Tibial artery (tissue), 4 donors: ENCODE measurements at regions not wholly inside any gene's neighbourhood (a gene's known extent, or its start where the extent isn't known, plus 50 kb on each side); places are given as distances from the start of the nearest gene placed in this dataset.

Experiments used
- DNase-seq, 2 donors: peaks; one replicate each; pipeline ENCODE4 v3.0.0-alpha.2; 2019
- H3K27ac ChIP-seq, 2 donors: fragments of 200-600 bp; sonication (generic) in 1 of 2; 1 replicate in 1 of 2; 2 replicates in 1 of 2; pipeline ENCODE4 v1.5.1; 2018 to 2019; ENCODE audit warnings: mild to moderate bottlenecking in 1 of 2
- H3K27me3 ChIP-seq, 2 donors: fragments of 200-600 bp; sonication (generic) in 1 of 2; one replicate each; pipeline versions ENCODE4 v1.5.1 to v1.6.0; 2016 to 2019
- H3K36me3 ChIP-seq, 3 donors: fragments of 200-600 bp; sonication (generic) in 2 of 3; one replicate each; pipeline ENCODE4 v1.5.1; 2016 to 2019; ENCODE audit warnings: mild to moderate bottlenecking in 2 of 3
- H3K4me1 ChIP-seq, 4 donors: fragments of 200-600 bp; sonication (generic) in 2 of 4; 1 replicate in 3 of 4; 2 replicates in 1 of 4; pipeline ENCODE4 v1.5.1; 2016 to 2019
- H3K4me3 ChIP-seq, 2 donors: fragments of 200-600 bp; sonication (generic) in 1 of 2; 1 replicate in 1 of 2; 2 replicates in 1 of 2; pipeline ENCODE4 v1.5.1; 2018 to 2019; ENCODE audit warnings: mild to moderate bottlenecking in 2 of 2
- H3K9me3 ChIP-seq, 3 donors: fragments of 200-600 bp; sonication (generic) in 1 of 3; one replicate each; pipeline ENCODE4 v1.5.1; 2016 to 2019
- CTCF ChIP-seq, 2 experiments: fragments of 200-600 bp in 1 of 2; fragments of 450-650 bp in 1 of 2; IDR thresholded peaks; one replicate each; pipeline ENCODE4 v1.5.1; 2017 to 2019; ENCODE audit warnings: antibody characterized with exemption in 2 of 2, mild to moderate bottlenecking in 1 of 2, moderate library complexity in 1 of 2
- intact Hi-C: fragments of 100-400 bp; cut with DNase I; formaldehyde crosslinking; loops from one replicate; pipeline ENCODE4 v1.15.0; 2023; ENCODE audit warnings: low total_unique reads

DNA sequence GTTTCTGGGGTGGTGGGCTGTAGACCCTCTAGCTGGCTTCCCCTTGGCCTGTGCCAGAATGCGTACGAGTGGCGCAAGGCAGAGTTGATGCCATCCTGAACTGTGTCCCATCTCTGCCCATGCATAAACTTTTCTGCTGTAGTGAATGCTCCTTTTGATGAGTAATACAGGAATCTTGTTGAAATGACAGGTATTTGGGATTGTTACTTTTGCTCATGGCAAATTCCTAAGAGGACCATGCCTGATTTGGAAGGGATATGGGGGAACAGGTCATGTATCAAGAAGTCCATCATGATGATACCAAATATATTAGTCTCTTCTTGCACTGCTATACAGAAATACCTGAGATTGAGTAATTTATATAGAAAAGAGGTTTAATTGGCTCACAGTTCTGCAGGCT lies 648.0 kb downstream of the SLC4A3 start:
- intact Hi-C loops, result no loop called here
- TF ChIP-seq CTCF (IDR thresholded peaks at IDR 0.05), result no peak
- Histone ChIP-seq H3K36me3 (no peaks in the 10 kb centered on the region), H3K27ac (no peak overlapping the region), H3K4me3 (no peak overlapping the region), H3K27me3 (no peaks in the 10 kb centered on the region), H3K4me1 (peaks cover 0 to 26% (median 17%) of the 10 kb centered on the region in 4 donors), H3K9me3 (no peaks in the 10 kb centered on the region)
- DNase-seq, result no peak

GRCh38 chr2:220276741-220277444 lies 649.5 kb downstream of the SLC4A3 start:
- intact Hi-C loops, result no loop called here
- H3K4me3 ChIP-seq, result no peak overlapping the region
- H3K36me3 ChIP-seq, result no peaks in the 10 kb centered on the region
- H3K27me3 ChIP-seq, result no peaks in the 10 kb centered on the region
- H3K4me1 ChIP-seq, result peaks cover 0 to 26% (median 17%) of the 10 kb centered on the region in 4 donors
- DNase-seq, result no peak
- no peak overlapping the region for H3K27ac ChIP-seq
- no peaks in the 10 kb centered on the region for H3K9me3 ChIP-seq
- TF ChIP-seq CTCF (IDR thresholded peaks at IDR 0.05), result no peak

DNA sequence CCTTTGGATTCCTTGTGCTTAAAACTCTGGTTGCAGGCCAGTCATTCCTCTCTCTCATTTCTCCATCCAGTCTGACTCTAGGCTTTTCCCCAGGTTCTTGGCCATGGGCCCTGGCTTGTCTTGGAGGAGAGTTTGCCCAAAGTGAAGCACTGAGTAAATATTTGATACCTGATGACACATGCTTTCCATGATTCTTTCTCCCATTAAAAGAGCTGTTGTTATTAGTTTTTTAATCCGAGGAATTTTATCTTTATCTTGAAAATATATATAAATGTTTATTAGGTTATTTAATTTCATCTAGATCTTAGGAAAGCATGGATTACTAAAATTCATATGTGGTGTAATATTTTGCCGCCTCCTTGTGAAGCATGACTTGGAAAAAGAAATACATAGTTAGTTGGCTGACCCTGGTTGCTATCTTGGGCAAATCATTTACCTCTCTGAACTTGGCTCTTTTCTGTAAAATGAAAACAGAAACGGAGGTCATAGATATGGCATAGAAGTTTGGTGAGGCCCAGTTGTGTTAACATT lies 650.1 kb downstream of the SLC4A3 start:
- no peak overlapping the region for H3K4me3 ChIP-seq
- peak; percentile 70 to 82 for DNase-seq
- no peak for TF ChIP-seq CTCF (IDR thresholded peaks at IDR 0.05)
- intact Hi-C loops, result no loop called here
- H3K36me3 ChIP-seq, result no peaks in the 10 kb centered on the region
- H3K27me3 ChIP-seq, result no peaks in the 10 kb centered on the region
- peaks cover 0 to 26% (median 17%) of the 10 kb centered on the region in 4 donors for H3K4me1 ChIP-seq
- H3K27ac ChIP-seq, result peak overlapping the region in 1 of 2 donors; percentile 21
- no peaks in the 10 kb centered on the region for H3K9me3 ChIP-seq

GRCh38 chr2:220278022-220278421 lies 650.6 kb downstream of the SLC4A3 start:
- intact Hi-C loops, result no loop called here
- Histone ChIP-seq H3K9me3 (no peaks in the 10 kb centered on the region), H3K36me3 (no peaks in the 10 kb centered on the region), H3K4me3 (no peak overlapping the region), H3K4me1 (peaks cover 0 to 26% (median 17%) of the 10 kb centered on the region in 4 donors), H3K27ac (peak overlapping the region in 1 of 2 donors; percentile 21), H3K27me3 (no peaks in the 10 kb centered on the region)
- no peak for TF ChIP-seq CTCF (IDR thresholded peaks at IDR 0.05)
- DNase-seq, result no peak

- DNase-seq, result no peak
- no peak for TF ChIP-seq CTCF (IDR thresholded peaks at IDR 0.05)
- Histone ChIP-seq H3K27me3 (no peaks in the 10 kb centered on the region), H3K36me3 (no peaks in the 10 kb centered on the region), H3K4me3 (no peak overlapping the region), H3K4me1 (peaks cover 0 to 26% (median 17%) of the 10 kb centered on the region in 4 donors), H3K9me3 (no peaks in the 10 kb centered on the region), H3K27ac (no peak overlapping the region)
- intact Hi-C loops, result no loop called here
Observed at GRCh38 chr2:220279372-220279771, 651.9 kb downstream of the SLC4A3 start.
